IMR-90 (cell line): ENCODE measurements at regions not wholly inside any gene's neighbourhood (a gene's known extent, or its start where the extent isn't known, plus 50 kb on each side); places are given as distances from the start of the nearest gene placed in this dataset.

ENCODE experiments used
- ATAC-seq: fragments of 200-7000 bp; cut with Tn5 transposase; 2 replicates; pipeline ENCODE4 v1.9.1; 2020; ENCODE audit warnings: low read depth, mild to moderate bottlenecking, moderate library complexity
- BruUV-seq: library from RNA; stranded (reverse); fragments of 400-500 nt; replicated peaks from 2 replicates; lab custom pipeline; 2021; lab: Mats Ljungman, UMichigan
- CTCF ChIA-PET: fragments of 300-600 bp; formaldehyde crosslinking; extraction: SDS; loops from one replicate; lab custom pipeline; 2021; ENCODE audit warnings: antibody characterized with exemption; lab: Yijun Ruan, JAX
- POLR2A ChIA-PET: fragments of 300-600 bp; sonication (Branson Sonifier 250); formaldehyde crosslinking; loops from one replicate; lab custom pipeline; 2022; ENCODE audit warnings: antibody characterized with exemption; ENCODE audit not compliant: unreplicated experiment; lab: Charles Lee
- DNase-seq: peaks from one replicate; pipeline ENCODE4 v3.0.0; 2013
- H2AFZ ChIP-seq: replicated peaks from 2 replicates; pipeline ENCODE3; 2013; ENCODE audit warnings: low read length, mild to moderate bottlenecking; ENCODE audit not compliant: poor library complexity
- H2AK5ac ChIP-seq: 2 replicates; pipeline ENCODE4 v1.6.1; 2013; ENCODE audit warnings: low read depth, low read length, inconsistent platforms
- H2AK9ac ChIP-seq: replicated peaks from 2 replicates; pipeline ENCODE3; 2013; ENCODE audit warnings: mild to moderate bottlenecking, low read depth, low read length, moderate library complexity; ENCODE audit not compliant: poor library complexity
- H2BK120ac ChIP-seq: 2 replicates; pipeline ENCODE4 v1.6.1; 2013; ENCODE audit warnings: low read depth, low read length, inconsistent platforms
- H2BK15ac ChIP-seq: 3 replicates; pipeline ENCODE4 v1.6.1; 2013; ENCODE audit warnings: low read depth, low read length, inconsistent platforms
- H2BK20ac ChIP-seq: 2 replicates; pipeline ENCODE4 v1.6.1; 2013; ENCODE audit warnings: low read depth, mild to moderate bottlenecking, inconsistent platforms, low read length, moderate library complexity
- H2BK5ac ChIP-seq: 2 replicates; pipeline ENCODE4 v1.6.1; 2013; ENCODE audit warnings: mild to moderate bottlenecking, low read depth, low read length, inconsistent platforms; ENCODE audit not compliant: poor library complexity, severe bottlenecking
- H3K14ac ChIP-seq: replicated peaks from 2 replicates; pipeline ENCODE4 v1.6.1; 2013; ENCODE audit warnings: low read depth, low read length, inconsistent platforms
- H3K18ac ChIP-seq: 2 replicates; pipeline ENCODE4 v1.6.1; 2013; ENCODE audit warnings: low read depth, low read length, control low read depth
- H3K23ac ChIP-seq: 2 replicates; pipeline ENCODE4 v1.6.1; 2013; ENCODE audit warnings: low read depth, low read length, inconsistent platforms
- H3K27ac ChIP-seq: 2 replicates; pipeline ENCODE4 v1.5.1; 2013; ENCODE audit warnings: mild to moderate bottlenecking, control low read depth, low read length; ENCODE audit not compliant: insufficient read depth
- H3K27me3 ChIP-seq: 2 replicates; pipeline ENCODE4 v1.6.1; 2013; ENCODE audit warnings: low read length; ENCODE audit not compliant: control insufficient read depth, insufficient read depth
- H3K36me3 ChIP-seq: 2 replicates; pipeline ENCODE4 v1.6.1; 2013; ENCODE audit warnings: low read length, mixed read lengths; ENCODE audit not compliant: control insufficient read depth, insufficient read depth
- H3K4ac ChIP-seq: 2 replicates; pipeline ENCODE4 v1.6.1; 2013; ENCODE audit warnings: low read depth, low read length, inconsistent platforms
- H3K4me1 ChIP-seq: 2 replicates; pipeline ENCODE4 v1.6.1; 2013; ENCODE audit warnings: low read length, mixed read lengths; ENCODE audit not compliant: control insufficient read depth, insufficient read depth
- H3K4me2 ChIP-seq: 2 replicates; pipeline ENCODE4 v1.6.1; 2013; ENCODE audit warnings: low read depth, mild to moderate bottlenecking, control low read depth, low read length, moderate library complexity
- H3K4me3 ChIP-seq: 2 replicates; pipeline ENCODE4 v1.5.1; 2013; ENCODE audit warnings: low read depth, mild to moderate bottlenecking, control low read depth, low read length, moderate library complexity; ENCODE audit not compliant: insufficient read depth
- H3K56ac ChIP-seq: 2 replicates; pipeline ENCODE4 v1.6.1; 2013; ENCODE audit warnings: low read length, inconsistent platforms; ENCODE audit not compliant: insufficient read depth; ENCODE audit errors: extremely low read depth
- H3K79me1 ChIP-seq, 2 experiments: 2 replicates each; pipeline ENCODE4 v1.6.1; 2013; ENCODE audit warnings: low read length in 2 of 2, inconsistent platforms in 1 of 2, low read depth in 1 of 2
- H3K9ac ChIP-seq: 2 replicates; pipeline ENCODE4 v1.6.1; 2013; ENCODE audit warnings: low read depth, low read length, control low read depth
- H3K9me1 ChIP-seq: 2 replicates; pipeline ENCODE4 v1.6.1; 2013; ENCODE audit warnings: low read length, inconsistent platforms; ENCODE audit not compliant: insufficient read depth
- H3K9me3 ChIP-seq: 2 replicates; pipeline ENCODE4 v1.6.1; 2013; ENCODE audit warnings: low read length; ENCODE audit not compliant: control insufficient read depth, insufficient read depth
- H4K20me1 ChIP-seq: 2 replicates; pipeline ENCODE4 v1.6.1; 2013; ENCODE audit warnings: low read length, inconsistent platforms; ENCODE audit not compliant: insufficient read depth
- H4K5ac ChIP-seq: 2 replicates; pipeline ENCODE4 v1.6.1; 2013; ENCODE audit warnings: mild to moderate bottlenecking, low read depth, low read length, control low read depth
- H4K8ac ChIP-seq, 2 experiments: 2 replicates each; pipeline ENCODE4 v1.6.1; 2013; ENCODE audit warnings: low read depth in 2 of 2, low read length in 2 of 2, control low read depth in 1 of 2, inconsistent platforms in 1 of 2
- H4K91ac ChIP-seq: 2 replicates; pipeline ENCODE4 v1.6.1; 2013; ENCODE audit warnings: low read depth, low read length, inconsistent platforms; ENCODE audit not compliant: insufficient read depth
- BHLHE40 ChIP-seq: fragments of 150-350 bp; IDR thresholded peaks from 2 replicates; pipeline ENCODE4 v1.6.1; 2016; ENCODE audit warnings: mild to moderate bottlenecking, low read depth, low read length
- CEBPB ChIP-seq: IDR thresholded peaks from 2 replicates; pipeline ENCODE4 v1.6.1; 2012; ENCODE audit warnings: low read depth, low read length, improper control_type of control experiment
- CHD1 ChIP-seq: IDR thresholded peaks from 2 replicates; pipeline ENCODE4 v1.6.1; 2012; ENCODE audit warnings: low read depth, low read length, improper control_type of control experiment
- FOS ChIP-seq: fragments of 150-350 bp; IDR thresholded peaks from 2 replicates; pipeline ENCODE4 v1.6.1; 2016; ENCODE audit warnings: low read depth, low read length
- MAFK ChIP-seq: IDR thresholded peaks from 2 replicates; pipeline ENCODE4 v1.6.1; 2012; ENCODE audit warnings: low read depth, low read length, improper control_type of control experiment
- MAZ ChIP-seq: IDR thresholded peaks from 2 replicates; pipeline ENCODE4 v1.6.1; 2012; ENCODE audit warnings: low read depth, mild to moderate bottlenecking, low read length, improper control_type of control experiment, moderate library complexity, borderline replicate concordance
- MXI1 ChIP-seq: IDR thresholded peaks from 2 replicates; pipeline ENCODE4 v1.6.1; 2012; ENCODE audit warnings: low read depth, mild to moderate bottlenecking, low read length, moderate library complexity, borderline replicate concordance
- NFE2L2 ChIP-seq: fragments of 150-350 bp; IDR thresholded peaks from 2 replicates; pipeline ENCODE4 v1.6.1; 2016; ENCODE audit warnings: low read depth, mild to moderate bottlenecking, low read length
- POLR2A ChIP-seq: IDR thresholded peaks from 2 replicates; pipeline ENCODE4 v1.6.1; 2012; ENCODE audit warnings: mild to moderate bottlenecking, low read depth, low read length
- RAD21 ChIP-seq: IDR thresholded peaks from 2 replicates; pipeline ENCODE4 v1.6.1; 2012; ENCODE audit warnings: low read length, improper control_type of control experiment
- RCOR1 ChIP-seq: IDR thresholded peaks from 2 replicates; pipeline ENCODE4 v1.6.1; 2012; ENCODE audit warnings: mild to moderate bottlenecking, low read length, improper control_type of control experiment; ENCODE audit not compliant: insufficient replicate concordance
- RFX5 ChIP-seq: IDR thresholded peaks from 2 replicates; pipeline ENCODE4 v1.8.0; 2012; ENCODE audit warnings: low read depth, mild to moderate bottlenecking, low read length, moderate library complexity
- SMC3 ChIP-seq: fragments of 150-350 bp; IDR thresholded peaks from 2 replicates; pipeline ENCODE4 v1.6.1; 2016; ENCODE audit warnings: low read depth, mild to moderate bottlenecking, antibody characterized with exemption, low read length, moderate library complexity
- WGBS, 2 experiments: methylation state at CpG; one replicate each; pipeline versions ENCODE4 v1.1.5 to v1.1.7; 2013; ENCODE audit warnings: missing lambda C conversion rate in 2 of 2; ENCODE audit not compliant: insufficient read length in 1 of 2; ENCODE audit errors: extremely low coverage in 2 of 2; 5-methylcytosine and 5-hydroxymethylcytosine counted together
- dilution Hi-C: fragments of 300-500 bp; cut with HindIII; formaldehyde crosslinking; loops from one replicate; pipeline ENCODE4 v1.14.3; 2018; ENCODE audit warnings: low sequenced_read_pairs; ENCODE audit not compliant: unreplicated experiment
- in situ Hi-C: fragments of 300-500 bp; cut with MboI; formaldehyde crosslinking; loops from 3 replicates; pipeline ENCODE4 v1.14.3; 2019; ENCODE audit warnings: low sequenced_read_pairs, inconsistent platforms, mixed read lengths
- intact Hi-C: fragments of 100-400 bp; cut with micrococcal nuclease; formaldehyde crosslinking; loops from 2 replicates; pipeline ENCODE4 v1.10.0; 2022
- TF ChIP-seq, protein P1 (sequence below): fragments of 150-350 bp; IDR thresholded peaks from 2 replicates; pipeline ENCODE4 v1.6.1; 2016; ENCODE audit warnings: low read depth, mild to moderate bottlenecking, low read length, moderate library complexity, borderline replicate concordance
- TF ChIP-seq, protein P2 (sequence below): fragments of 150-350 bp; IDR thresholded peaks from 2 replicates; pipeline ENCODE4 v1.6.1; 2017; ENCODE audit warnings: mild to moderate bottlenecking, antibody characterized with exemption, low read length, low read depth
- TF ChIP-seq, protein P3 (sequence below): conservative IDR thresholded peaks from 2 replicates; pipeline ENCODE4 v1.5.1; 2012; ENCODE audit warnings: mild to moderate bottlenecking, low read depth, low read length, improper control_type of control experiment

DNA sequence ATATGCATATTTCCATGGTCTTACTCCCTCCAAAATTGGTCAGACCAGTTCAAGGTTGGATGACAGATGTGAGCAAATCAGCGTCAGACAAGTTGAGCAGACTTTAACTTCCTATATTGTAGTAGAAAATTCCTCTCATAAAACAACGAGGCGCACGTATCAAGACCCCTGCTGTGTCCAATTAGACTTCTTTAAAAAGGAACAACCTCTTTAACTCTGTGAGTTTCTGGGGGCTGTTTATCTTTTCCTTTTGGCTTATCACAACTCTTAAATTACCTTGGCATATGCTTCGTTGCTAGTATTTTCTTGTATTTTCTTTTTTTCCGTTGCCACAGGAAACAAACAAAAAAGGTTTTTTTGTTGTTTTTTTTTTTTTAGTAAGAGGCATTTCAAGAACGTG lies 398.2 kb upstream of the WWC1 start:
- H3K23ac ChIP-seq, result no peak overlapping the region
- no peak for DNase-seq
- no peaks in the 10 kb centered on the region for H3K36me3 ChIP-seq
- no peaks in the 10 kb centered on the region for H3K79me1 ChIP-seq
- H3K4me2 ChIP-seq, result no peak overlapping the region
- intact Hi-C loops, result no loop called here
- H3K4me3 ChIP-seq, result no peak overlapping the region
- no peak overlapping the region for H4K91ac ChIP-seq
- no peak overlapping the region for H2AK5ac ChIP-seq
- no peaks in the 10 kb centered on the region; the same call in 1 of the 2 replicates for H3K9me3 ChIP-seq
- TF ChIP-seq NFE2L2 (no peak), RCOR1 (no peak), MAFK (no peak), CEBPB (no peak), MAZ (no peak), RFX5 (no peak), FOS (no peak), RAD21 (no peak), POLR2A (no peak), SMC3 (no peak), BHLHE40 (no peak), MXI1 (no peak), CHD1 (no peak)
- TF ChIP-seq, protein P1, sequence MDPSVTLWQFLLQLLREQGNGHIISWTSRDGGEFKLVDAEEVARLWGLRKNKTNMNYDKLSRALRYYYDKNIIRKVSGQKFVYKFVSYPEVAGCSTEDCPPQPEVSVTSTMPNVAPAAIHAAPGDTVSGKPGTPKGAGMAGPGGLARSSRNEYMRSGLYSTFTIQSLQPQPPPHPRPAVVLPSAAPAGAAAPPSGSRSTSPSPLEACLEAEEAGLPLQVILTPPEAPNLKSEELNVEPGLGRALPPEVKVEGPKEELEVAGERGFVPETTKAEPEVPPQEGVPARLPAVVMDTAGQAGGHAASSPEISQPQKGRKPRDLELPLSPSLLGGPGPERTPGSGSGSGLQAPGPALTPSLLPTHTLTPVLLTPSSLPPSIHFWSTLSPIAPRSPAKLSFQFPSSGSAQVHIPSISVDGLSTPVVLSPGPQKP, result no peak
- TF ChIP-seq, protein P2, sequence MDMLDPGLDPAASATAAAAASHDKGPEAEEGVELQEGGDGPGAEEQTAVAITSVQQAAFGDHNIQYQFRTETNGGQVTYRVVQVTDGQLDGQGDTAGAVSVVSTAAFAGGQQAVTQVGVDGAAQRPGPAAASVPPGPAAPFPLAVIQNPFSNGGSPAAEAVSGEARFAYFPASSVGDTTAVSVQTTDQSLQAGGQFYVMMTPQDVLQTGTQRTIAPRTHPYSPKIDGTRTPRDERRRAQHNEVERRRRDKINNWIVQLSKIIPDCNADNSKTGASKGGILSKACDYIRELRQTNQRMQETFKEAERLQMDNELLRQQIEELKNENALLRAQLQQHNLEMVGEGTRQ, result no peak
- TF ChIP-seq, protein P3, sequence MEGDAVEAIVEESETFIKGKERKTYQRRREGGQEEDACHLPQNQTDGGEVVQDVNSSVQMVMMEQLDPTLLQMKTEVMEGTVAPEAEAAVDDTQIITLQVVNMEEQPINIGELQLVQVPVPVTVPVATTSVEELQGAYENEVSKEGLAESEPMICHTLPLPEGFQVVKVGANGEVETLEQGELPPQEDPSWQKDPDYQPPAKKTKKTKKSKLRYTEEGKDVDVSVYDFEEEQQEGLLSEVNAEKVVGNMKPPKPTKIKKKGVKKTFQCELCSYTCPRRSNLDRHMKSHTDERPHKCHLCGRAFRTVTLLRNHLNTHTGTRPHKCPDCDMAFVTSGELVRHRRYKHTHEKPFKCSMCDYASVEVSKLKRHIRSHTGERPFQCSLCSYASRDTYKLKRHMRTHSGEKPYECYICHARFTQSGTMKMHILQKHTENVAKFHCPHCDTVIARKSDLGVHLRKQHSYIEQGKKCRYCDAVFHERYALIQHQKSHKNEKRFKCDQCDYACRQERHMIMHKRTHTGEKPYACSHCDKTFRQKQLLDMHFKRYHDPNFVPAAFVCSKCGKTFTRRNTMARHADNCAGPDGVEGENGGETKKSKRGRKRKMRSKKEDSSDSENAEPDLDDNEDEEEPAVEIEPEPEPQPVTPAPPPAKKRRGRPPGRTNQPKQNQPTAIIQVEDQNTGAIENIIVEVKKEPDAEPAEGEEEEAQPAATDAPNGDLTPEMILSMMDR, result no peak
- no peak overlapping the region for H2BK15ac ChIP-seq
- no peak overlapping the region for H4K8ac ChIP-seq
- no TSS peak for BruUV-seq
- no peak overlapping the region for H2AK9ac ChIP-seq
- H4K5ac ChIP-seq, result no peak overlapping the region
- CTCF ChIA-PET, result no interaction called here
- H2BK120ac ChIP-seq, result no peak overlapping the region
- no peaks in the 10 kb centered on the region; the same call in 1 of the 2 replicates for H3K4me1 ChIP-seq
- no peaks in the 10 kb centered on the region for H4K20me1 ChIP-seq
- ATAC-seq, result no peak
- H3K56ac ChIP-seq, result no peak overlapping the region
- no peak overlapping the region for H3K27ac ChIP-seq
- no peak overlapping the region for H2BK5ac ChIP-seq
- in situ Hi-C loops, result no loop called here
- dilution Hi-C loops, result no loop called here
- no peaks in the 10 kb centered on the region; the same call in 1 of the 2 replicates for H3K27me3 ChIP-seq
- H3K9me1 ChIP-seq, result no peaks in the 10 kb centered on the region
- H3K4ac ChIP-seq, result no peak overlapping the region
- H2BK20ac ChIP-seq, result no peak overlapping the region
- H3K14ac ChIP-seq, result no peak overlapping the region
- no peak overlapping the region for H3K18ac ChIP-seq
- no CpG with 5 or more reads among the region's 7 CpGs for WGBS, 2 experiments
- no peak overlapping the region for H3K9ac ChIP-seq
- no peak overlapping the region for H2AFZ ChIP-seq
- POLR2A ChIA-PET, result no interaction called here
